HepG2 (cell line): ENCODE measurements at regions not wholly inside any gene's neighbourhood (a gene's known extent, or its start where the extent isn't known, plus 50 kb on each side); places are given as distances from the start of the nearest gene placed in this dataset.

Experiments used
- ATAC-seq: fragments of 200-7000 bp; cut with Tn5 transposase; 3 replicates; pipeline ENCODE4 v1.9.1; 2020; ENCODE audit warnings: mild to moderate bottlenecking, moderate library complexity
- BruUV-seq: library from RNA; stranded (reverse); fragments of 400-500 nt; replicated peaks from 2 replicates; lab custom pipeline; 2021; lab: Mats Ljungman, UMichigan
- CTCF ChIA-PET: fragments of 300-600 bp; formaldehyde crosslinking; extraction: SDS; loops from one replicate; lab custom pipeline; 2021; ENCODE audit warnings: low total read pairs, inconsistent platforms, low intra/inter-chr PET ratio; lab: Yijun Ruan, JAX
- POLR2A ChIA-PET: fragments of 350-600 bp; sonication (Branson Sonifier 250); formaldehyde crosslinking; loops from one replicate; lab custom pipeline; 2020; ENCODE audit warnings: antibody characterized with exemption, inconsistent platforms; lab: Yijun Ruan, JAX
- DNase-seq: peaks from one replicate; pipeline ENCODE4 v3.0.0-alpha.2; 2015; ENCODE audit warnings: low spot score
- FAIRE-seq: peaks from 3 replicates; lab custom pipeline; 2011; peaks lifted over from hg19 to GRCh38; lab: Jason Lieb, UNC
- H2AFZ ChIP-seq: one replicate; pipeline ENCODE4 v1.6.1; 2011; ENCODE audit warnings: low read length, inconsistent platforms
- H3K27ac ChIP-seq: fragments of 300-600 bp; 3 replicates; pipeline ENCODE4 v1.8.0; 2011; ENCODE audit warnings: mixed run types, mild to moderate bottlenecking, mixed read lengths, low read length, inconsistent platforms; ENCODE audit not compliant: insufficient read depth; ENCODE audit errors: extremely low read length
- H3K27me3 ChIP-seq, 2 experiments: fragments of 200-600 bp in 1 of 2; 2 replicates in 1 of 2; 3 replicates in 1 of 2; pipeline versions ENCODE4 v1.6.0 to v1.8.0; 2011; ENCODE audit warnings: low read length in 2 of 2, mild to moderate bottlenecking in 2 of 2, moderate library complexity in 2 of 2, inconsistent platforms in 1 of 2; ENCODE audit not compliant: insufficient read depth in 2 of 2, control insufficient read depth in 1 of 2
- H3K36me3 ChIP-seq, 2 experiments: fragments of 200-600 bp in 1 of 2; replicated peaks in 1 of 2; 2 replicates in 1 of 2; 3 replicates in 1 of 2; pipeline versions ENCODE4 v1.5.1 to v1.8.0; 2011; ENCODE audit warnings: low read length in 2 of 2, inconsistent platforms in 1 of 2; ENCODE audit not compliant: insufficient read depth in 2 of 2, control insufficient read depth in 1 of 2
- H3K4me1 ChIP-seq: 2 replicates; pipeline ENCODE4 v1.5.1; 2012; ENCODE audit warnings: low read length, inconsistent platforms; ENCODE audit not compliant: insufficient read depth
- H3K4me2 ChIP-seq: 2 replicates; pipeline ENCODE4 v1.6.0; 2011; ENCODE audit warnings: low read depth, low read length, inconsistent platforms
- H3K4me3 ChIP-seq, 3 experiments: fragments of 200-600 bp in 1 of 3; sonication (generic), shearing (Covaris generic) in 1 of 3; replicated peaks in 1 of 3; 2 replicates each; pipeline ENCODE4 v1.5.1; 2011 to 2016; ENCODE audit warnings: low read length in 3 of 3, inconsistent platforms in 2 of 3, low read depth in 2 of 3, mild to moderate bottlenecking in 2 of 3, control low read depth in 1 of 3, mixed read lengths in 1 of 3; ENCODE audit not compliant: insufficient read depth in 1 of 3
- H3K79me2 ChIP-seq: one replicate; pipeline ENCODE4 v1.6.1; 2011; ENCODE audit warnings: low read length, inconsistent platforms; ENCODE audit not compliant: insufficient read depth
- H3K9ac ChIP-seq: 2 replicates; pipeline ENCODE4 v1.6.0; 2011; ENCODE audit warnings: mild to moderate bottlenecking, low read depth, low read length, inconsistent platforms; ENCODE audit not compliant: insufficient read depth
- H3K9me3 ChIP-seq: 2 replicates; pipeline ENCODE4 v1.5.1; 2012; ENCODE audit warnings: mild to moderate bottlenecking, low read length
- H4K20me1 ChIP-seq: 2 replicates; pipeline ENCODE4 v1.6.0; 2011; ENCODE audit warnings: inconsistent platforms, mild to moderate bottlenecking, low read length, moderate library complexity; ENCODE audit not compliant: insufficient read depth
- CEBPB ChIP-seq: IDR thresholded peaks from 2 replicates; pipeline ENCODE4 v1.6.1; 2011; ENCODE audit warnings: low read depth, low read length, improper control_type of control experiment, borderline replicate concordance
- KMT2B ChIP-seq: IDR thresholded peaks from 2 replicates; pipeline ENCODE4 v1.6.1; 2016; ENCODE audit warnings: missing genetic modification reagents, missing compliant biosample characterization
- SP140L ChIP-seq: sonication (generic); formaldehyde crosslinking; IDR thresholded peaks from 2 replicates; pipeline ENCODE4 v1.4.0; 2020; ENCODE audit warnings: missing genetic modification reagents, borderline replicate concordance
- TBP ChIP-seq: sonication (generic); formaldehyde crosslinking; IDR thresholded peaks from 2 replicates; pipeline ENCODE4 v1.5.0; 2020; ENCODE audit warnings: missing genetic modification reagents
- ZGPAT ChIP-seq: IDR thresholded peaks from 2 replicates; pipeline ENCODE4 v1.6.1; 2016; ENCODE audit warnings: mild to moderate bottlenecking
- ZNF292 ChIP-seq: sonication (generic); formaldehyde crosslinking; IDR thresholded peaks from 2 replicates; pipeline ENCODE4 v1.8.1; 2022; ENCODE audit warnings: mild to moderate bottlenecking, low read depth, missing genetic modification reagents, borderline replicate concordance
- ZNF75D ChIP-seq: sonication (generic); formaldehyde crosslinking; IDR thresholded peaks from 2 replicates; pipeline ENCODE4 v1.8.1; 2023; ENCODE audit warnings: missing genetic modification reagents, mild to moderate bottlenecking, borderline replicate concordance
- WGBS: methylation state at CpG from one replicate; pipeline ENCODE4 v1.1.6; 2017; ENCODE audit warnings: low lambda C conversion rate; 5-methylcytosine and 5-hydroxymethylcytosine counted together
- in situ Hi-C: cut with HindIII; loops from 2 replicates; pipeline ENCODE4 v1.10.0; 2017; ENCODE audit warnings: low pct_unique_long_range_greater_than_20kb; ENCODE audit not compliant: extremely low pct_ligation_motif_present
- intact Hi-C: fragments of 100-400 bp; cut with micrococcal nuclease; formaldehyde crosslinking; loops from one replicate; pipeline ENCODE4 v1.10.0; 2022; ENCODE audit not compliant: unreplicated experiment
- TF ChIP-seq, protein P1 (sequence below): sonication (generic); formaldehyde crosslinking; IDR thresholded peaks from 2 replicates; pipeline ENCODE4 v1.8.1; 2022; ENCODE audit warnings: mild to moderate bottlenecking, missing genetic modification reagents
- TF ChIP-seq, protein P2 (sequence below): sonication (generic); formaldehyde crosslinking; IDR thresholded peaks from 2 replicates; pipeline ENCODE4 v1.5.1; 2020; ENCODE audit warnings: mild to moderate bottlenecking, missing genetic modification reagents, moderate library complexity

- Histone ChIP-seq H3K36me3 (no peaks in the 10 kb centered on the region), H2AFZ (no peak overlapping the region), H3K4me1 (no peaks in the 10 kb centered on the region), H3K27me3 (no peaks in the 10 kb centered on the region), H3K4me3 (no peak overlapping the region), H3K79me2 (no peaks in the 10 kb centered on the region), H4K20me1 (no peaks in the 10 kb centered on the region), H3K4me2 (no peak overlapping the region), H3K27ac (no peak overlapping the region), H3K9ac (no peak overlapping the region), H3K9me3 (no peaks in the 10 kb centered on the region)
- in situ Hi-C loops: no loop called here
- POLR2A ChIA-PET: no interaction called here
- BruUV-seq: no TSS peak
- CTCF ChIA-PET: no interaction called here
- ATAC-seq: no peak
- no peak for FAIRE-seq
- DNase-seq: no peak
- intact Hi-C loops: no loop called here
- TF ChIP-seq ZGPAT (CRISPR knock-in tag) (no peak), ZNF75D (CRISPR knock-in tag) (no peak), KMT2B (no peak), ZNF292 (CRISPR knock-in tag) (no peak)
Observed at GRCh38 chr5:52564587-52564986, 223.1 kb upstream of the ITGA1 start.

- TF ChIP-seq, protein P1, sequence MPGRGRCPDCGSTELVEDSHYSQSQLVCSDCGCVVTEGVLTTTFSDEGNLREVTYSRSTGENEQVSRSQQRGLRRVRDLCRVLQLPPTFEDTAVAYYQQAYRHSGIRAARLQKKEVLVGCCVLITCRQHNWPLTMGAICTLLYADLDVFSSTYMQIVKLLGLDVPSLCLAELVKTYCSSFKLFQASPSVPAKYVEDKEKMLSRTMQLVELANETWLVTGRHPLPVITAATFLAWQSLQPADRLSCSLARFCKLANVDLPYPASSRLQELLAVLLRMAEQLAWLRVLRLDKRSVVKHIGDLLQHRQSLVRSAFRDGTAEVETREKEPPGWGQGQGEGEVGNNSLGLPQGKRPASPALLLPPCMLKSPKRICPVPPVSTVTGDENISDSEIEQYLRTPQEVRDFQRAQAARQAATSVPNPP (CRISPR knock-in tag): no peak
- no peak for TF ChIP-seq SP140L (CRISPR knock-in tag)
- no peak for TF ChIP-seq TBP
- TF ChIP-seq CEBPB: peak; percentile 46; the same call in 1 of the 2 replicates
- TF ChIP-seq, protein P2, sequence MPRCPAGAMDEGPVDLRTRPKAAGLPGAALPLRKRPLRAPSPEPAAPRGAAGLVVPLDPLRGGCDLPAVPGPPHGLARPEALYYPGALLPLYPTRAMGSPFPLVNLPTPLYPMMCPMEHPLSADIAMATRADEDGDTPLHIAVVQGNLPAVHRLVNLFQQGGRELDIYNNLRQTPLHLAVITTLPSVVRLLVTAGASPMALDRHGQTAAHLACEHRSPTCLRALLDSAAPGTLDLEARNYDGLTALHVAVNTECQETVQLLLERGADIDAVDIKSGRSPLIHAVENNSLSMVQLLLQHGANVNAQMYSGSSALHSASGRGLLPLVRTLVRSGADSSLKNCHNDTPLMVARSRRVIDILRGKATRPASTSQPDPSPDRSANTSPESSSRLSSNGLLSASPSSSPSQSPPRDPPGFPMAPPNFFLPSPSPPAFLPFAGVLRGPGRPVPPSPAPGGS (CRISPR knock-in tag): no peak
- Histone ChIP-seq H3K4me2 (no peak overlapping the region), H3K4me3 (no peak overlapping the region), H3K36me3 (no peaks in the 10 kb centered on the region), H3K9ac (no peak overlapping the region), H3K27ac (no peak overlapping the region), H3K9me3 (no peaks in the 10 kb centered on the region), H3K79me2 (no peaks in the 10 kb centered on the region), H2AFZ (no peak overlapping the region), H3K27me3 (no peaks in the 10 kb centered on the region), H3K4me1 (no peaks in the 10 kb centered on the region), H4K20me1 (no peaks in the 10 kb centered on the region)
- ATAC-seq: no peak
- no TSS peak for BruUV-seq
- WGBS: 35% methylated on average over 2 of the region's 2 CpGs
- CTCF ChIA-PET: no interaction called here
- DNase-seq: no peak
- POLR2A ChIA-PET: no interaction called here
- intact Hi-C loops: no loop called here
- in situ Hi-C loops: no loop called here
- FAIRE-seq: no peak
Observed at GRCh38 chr5:52577546-52577945, 210.2 kb upstream of the ITGA1 start.
